Esophagus squamous epithelium (tissue), 5 donors: ENCODE measurements at regions not wholly inside any gene's neighbourhood (a gene's known extent, or its start where the extent isn't known, plus 50 kb on each side); places are given as distances from the start of the nearest gene placed in this dataset.

Experiments used
- DNase-seq: peaks from one replicate; lab custom pipeline; 2025; lab: John Stamatoyannopoulos, UW
- H3K27ac ChIP-seq, 4 donors: fragments of 200-600 bp; sonication (generic); one replicate each; pipeline ENCODE4 v1.5.1; 2016 to 2019; ENCODE audit warnings: mild to moderate bottlenecking in 1 of 4
- H3K27me3 ChIP-seq, 4 donors: fragments of 200-600 bp; sonication (generic); 1 replicate in 3 of 4; 2 replicates in 1 of 4; pipeline versions ENCODE4 v1.5.1 to v1.6.0; 2017 to 2021; ENCODE audit warnings: antibody characterized with exemption in 1 of 4
- H3K36me3 ChIP-seq, 3 donors: fragments of 200-600 bp; sonication (generic); one replicate each; pipeline ENCODE4 v1.5.1; 2016 to 2019
- H3K4me1 ChIP-seq, 3 donors: fragments of 200-600 bp; sonication (generic); one replicate each; pipeline ENCODE4 v1.5.1; 2017 to 2019
- H3K4me3 ChIP-seq, 4 donors: fragments of 200-600 bp; sonication (generic); 1 replicate in 3 of 4; 2 replicates in 1 of 4; pipeline ENCODE4 v1.5.1; 2016 to 2019; ENCODE audit warnings: mild to moderate bottlenecking in 2 of 4, moderate library complexity in 1 of 4
- H3K9me3 ChIP-seq, 3 donors: fragments of 200-600 bp; sonication (generic); one replicate each; pipeline ENCODE4 v1.5.1; 2016 to 2019
- CTCF ChIP-seq, 6 experiments: fragments of 450-650 bp in 4 of 6; fragments of 200-600 bp in 2 of 6; sonication (generic) in 2 of 6; IDR thresholded peaks; one replicate each; pipeline ENCODE4 v1.5.1; 2016 to 2019; ENCODE audit warnings: antibody characterized with exemption in 6 of 6, mild to moderate bottlenecking in 4 of 6, moderate library complexity in 4 of 6
- POLR2A ChIP-seq, 4 donors: fragments of 450-650 bp; IDR thresholded peaks; one replicate each; pipeline ENCODE4 v1.6.1; 2017; ENCODE audit warnings: antibody characterized with exemption in 4 of 4, mild to moderate bottlenecking in 4 of 4, moderate library complexity in 3 of 4
- WGBS, 2 donors: methylation state at CpG; one replicate each; pipeline ENCODE4 v1.1.5; 2018; 5-methylcytosine and 5-hydroxymethylcytosine counted together
- intact Hi-C: fragments of 100-400 bp; cut with DNase I; formaldehyde crosslinking; loops from one replicate; pipeline ENCODE4 v1.15.0; 2022
- donor health status: DM: yes; HTN: yes; CAD: no.

DNA sequence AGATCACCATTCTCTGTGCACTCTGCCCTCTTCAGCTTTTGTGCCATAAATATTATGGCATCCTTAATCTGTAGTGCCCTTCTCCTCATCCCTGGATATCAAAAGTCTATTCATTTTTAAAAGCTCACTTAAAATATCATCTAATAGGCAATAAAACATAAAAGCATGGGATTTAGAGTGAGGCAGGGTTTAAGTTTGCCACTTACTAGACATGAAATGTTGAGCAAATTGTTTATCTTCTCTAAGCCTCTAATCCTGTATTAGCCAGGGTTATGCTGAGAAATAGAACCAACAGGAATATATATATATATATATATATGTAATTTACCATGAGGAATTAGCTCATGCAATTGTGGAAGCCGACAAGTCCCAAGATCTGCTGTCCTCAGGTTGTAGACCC lies 472.4 kb upstream of the HS3ST1 start:
- Histone ChIP-seq H3K36me3 (no peaks in the 10 kb centered on the region), H3K27me3 (no peaks in the 10 kb centered on the region), H3K4me3 (no peak overlapping the region), H3K9me3 (no peaks in the 10 kb centered on the region), H3K27ac (no peak overlapping the region), H3K4me1 (peaks cover 0 to 14% (median 0%) of the 10 kb centered on the region in 3 donors)
- TF ChIP-seq CTCF (IDR thresholded peaks at IDR 0.05) (no peak), POLR2A (IDR thresholded peaks at IDR 0.05) (no peak)
- intact Hi-C loops: no loop called here
- WGBS, 2 donors: 36 to 93% methylated on average over 1 of the region's 1 CpG
- no peak for DNase-seq

- WGBS, 2 donors: 78 to 90% methylated on average over 1 of the region's 1 CpG
- Histone ChIP-seq H3K9me3 (no peaks in the 10 kb centered on the region), H3K27ac (no peak overlapping the region), H3K36me3 (no peaks in the 10 kb centered on the region), H3K4me1 (peaks cover 0 to 14% (median 0%) of the 10 kb centered on the region in 3 donors), H3K4me3 (no peak overlapping the region), H3K27me3 (no peaks in the 10 kb centered on the region)
- no peak for DNase-seq
- intact Hi-C loops: no loop called here
- TF ChIP-seq POLR2A (IDR thresholded peaks at IDR 0.05): no peak
- TF ChIP-seq CTCF (IDR thresholded peaks at IDR 0.05): no peak
Measured at GRCh38 chr4:11900359-11900758, 471.7 kb upstream of the HS3ST1 start.

DNA sequence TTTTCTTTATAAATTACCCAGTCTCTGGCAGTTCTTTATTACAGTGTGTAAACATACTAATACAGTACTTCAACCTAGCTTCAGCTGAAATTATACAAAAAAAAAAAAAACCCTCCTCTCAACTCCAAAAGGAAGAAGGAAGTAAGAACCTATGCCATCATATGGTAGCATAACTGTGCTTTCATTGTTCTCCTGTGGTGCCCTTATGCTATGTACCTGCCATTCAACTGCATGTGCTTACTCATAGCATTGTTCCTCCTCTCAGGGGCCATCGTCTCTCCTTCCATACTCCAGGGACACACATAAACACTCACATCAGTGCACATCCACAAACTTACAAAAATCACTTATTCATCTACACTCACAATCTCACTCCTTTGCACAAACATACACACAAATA lies 470.1 kb upstream of the HS3ST1 start:
- intact Hi-C loops: no loop called here
- WGBS, 2 donors: 48 to 67% methylated on average over 1 of the region's 1 CpG
- no peak for TF ChIP-seq CTCF (IDR thresholded peaks at IDR 0.05)
- TF ChIP-seq POLR2A (IDR thresholded peaks at IDR 0.05): no peak
- Histone ChIP-seq H3K4me1 (peaks cover 0 to 2% (median 0%) of the 10 kb centered on the region in 3 donors), H3K9me3 (no peaks in the 10 kb centered on the region), H3K27me3 (no peaks in the 10 kb centered on the region), H3K36me3 (no peaks in the 10 kb centered on the region), H3K27ac (no peak overlapping the region), H3K4me3 (no peak overlapping the region)
- DNase-seq: no peak

DNA sequence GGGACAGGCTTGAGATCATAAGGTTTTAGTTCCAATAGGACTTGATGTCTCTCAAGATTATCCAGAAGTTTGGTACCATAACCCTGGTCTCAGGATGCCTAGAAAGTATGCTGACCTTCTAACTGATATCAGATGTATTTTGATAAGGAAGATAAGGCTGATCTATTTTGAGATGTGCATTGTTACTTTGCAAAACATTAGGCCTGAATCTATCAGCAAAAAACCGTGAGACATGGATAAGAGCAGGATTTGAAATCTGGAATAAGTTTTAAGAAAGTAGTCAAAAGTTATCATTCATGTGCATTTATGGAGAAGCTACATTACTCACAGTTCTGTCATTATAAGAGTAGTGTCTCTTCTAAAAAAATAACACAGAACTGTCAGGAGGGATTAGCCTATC lies 467.1 kb upstream of the HS3ST1 start:
- no peaks in the 10 kb centered on the region for H3K27me3 ChIP-seq
- intact Hi-C loops: no loop called here
- no peak for DNase-seq
- no peaks in the 10 kb centered on the region for H3K9me3 ChIP-seq
- no peak overlapping the region for H3K27ac ChIP-seq
- TF ChIP-seq POLR2A (IDR thresholded peaks at IDR 0.05): no peak
- H3K36me3 ChIP-seq: no peaks in the 10 kb centered on the region
- no peak overlapping the region for H3K4me3 ChIP-seq
- WGBS, 2 donors: 38 to 63% methylated on average over 1 of the region's 1 CpG
- H3K4me1 ChIP-seq: no peaks in the 10 kb centered on the region

- no peak for DNase-seq
- Histone ChIP-seq H3K9me3 (no peaks in the 10 kb centered on the region), H3K4me3 (no peak overlapping the region), H3K4me1 (no peaks in the 10 kb centered on the region), H3K36me3 (no peaks in the 10 kb centered on the region), H3K27me3 (no peaks in the 10 kb centered on the region), H3K27ac (no peak overlapping the region)
- 43 to 44% methylated on average over 2 of the region's 2 CpGs for WGBS, 2 donors
- intact Hi-C loops: no loop called here
- TF ChIP-seq POLR2A (IDR thresholded peaks at IDR 0.05) (no peak), CTCF (IDR thresholded peaks at IDR 0.05) (no peak)
Measured at GRCh38 chr4:11894977-11895376, 466.3 kb upstream of the HS3ST1 start.

- H3K36me3 ChIP-seq: no peaks in the 10 kb centered on the region
- intact Hi-C loops: no loop called here
- H3K4me1 ChIP-seq: no peaks in the 10 kb centered on the region
- DNase-seq: no peak
- H3K4me3 ChIP-seq: no peak overlapping the region
- WGBS, 2 donors: 30 to 31% methylated on average over 3 of the region's 3 CpGs
- H3K27me3 ChIP-seq: no peaks in the 10 kb centered on the region
- TF ChIP-seq CTCF (IDR thresholded peaks at IDR 0.05): no peak
- no peak for TF ChIP-seq POLR2A (IDR thresholded peaks at IDR 0.05)
- no peaks in the 10 kb centered on the region for H3K9me3 ChIP-seq
- H3K27ac ChIP-seq: no peak overlapping the region
Measured at GRCh38 chr4:11894221-11894620, 465.5 kb upstream of the HS3ST1 start.
